SU-DHL-6 (cell line): ENCODE measurements at regions not wholly inside any gene's neighbourhood (a gene's known extent, or its start where the extent isn't known, plus 50 kb on each side); places are given as distances from the start of the nearest gene placed in this dataset.

ENCODE experiments used
- H2AFZ ChIP-seq: fragments of 200-600 bp; sonication (generic); 2 replicates; pipeline ENCODE4 v1.6.1; 2014; ENCODE audit warnings: low read depth, mild to moderate bottlenecking, moderate library complexity, mixed read lengths, antibody characterized with exemption, low read length; ENCODE audit not compliant: severe bottlenecking
- H3F3A ChIP-seq: fragments of 200-600 bp; shearing (Covaris generic); 2 replicates; pipeline ENCODE4 v1.6.0; 2016; ENCODE audit warnings: antibody characterized with exemption, mild to moderate bottlenecking; ENCODE audit not compliant: insufficient read depth
- H3K27ac ChIP-seq: fragments of 200-600 bp; sonication (generic); 2 replicates; pipeline ENCODE4 v1.5.1; 2016; ENCODE audit warnings: low read depth, mild to moderate bottlenecking, low read length, moderate library complexity, mixed read lengths
- H3K27me3 ChIP-seq: fragments of 200-600 bp; sonication (generic), shearing (Covaris generic); 2 replicates; pipeline ENCODE4 v1.6.0; 2014; ENCODE audit warnings: mild to moderate bottlenecking, low read length
- H3K36me3 ChIP-seq: fragments of 200-600 bp; sonication (generic); 2 replicates; pipeline ENCODE4 v1.6.1; 2014; ENCODE audit warnings: mild to moderate bottlenecking, low read length, mixed read lengths
- H3K4me2 ChIP-seq: fragments of 300-600, 200-600 bp; shearing (Covaris generic), sonication (generic); 2 replicates; pipeline ENCODE4 v1.6.0; 2014; ENCODE audit warnings: low read length, low read depth, mild to moderate bottlenecking; ENCODE audit not compliant: poor library complexity, severe bottlenecking
- H3K4me3 ChIP-seq: fragments of 200-600 bp; sonication (generic); 2 replicates; pipeline ENCODE4 v1.5.1; 2014; ENCODE audit warnings: antibody characterized with exemption, low read length, mild to moderate bottlenecking, mixed read lengths; ENCODE audit not compliant: insufficient read depth, poor library complexity, severe bottlenecking
- H3K79me2 ChIP-seq: fragments of 200-600 bp; sonication (generic); 2 replicates; pipeline ENCODE4 v1.6.1; 2014; ENCODE audit warnings: mild to moderate bottlenecking, low read length, moderate library complexity; ENCODE audit not compliant: insufficient read depth
- H3K9ac ChIP-seq: fragments of 200-600 bp; sonication (generic); 2 replicates; pipeline ENCODE4 v1.7.0; 2014; ENCODE audit warnings: mild to moderate bottlenecking, low read length
- H3K9me2 ChIP-seq: fragments of 200-600 bp; sonication (generic); replicated peaks from 2 replicates; pipeline ENCODE4 v1.6.1; 2014; ENCODE audit warnings: low read length; ENCODE audit not compliant: insufficient read depth
- H3K9me3 ChIP-seq: fragments of 200-600 bp; sonication (generic); 2 replicates; pipeline ENCODE4 v1.6.1; 2014; ENCODE audit warnings: low read length, mixed read lengths; ENCODE audit not compliant: insufficient read depth
- H4K20me1 ChIP-seq: fragments of 200-600 bp; sonication (generic); 2 replicates; pipeline ENCODE4 v1.6.1; 2014; ENCODE audit warnings: low read depth, mild to moderate bottlenecking, antibody characterized with exemption, low read length, moderate library complexity, mixed read lengths
- CTCF ChIP-seq: fragments of 200-600 bp; sonication (generic); IDR thresholded peaks from one replicate; pipeline ENCODE4 v1.5.1; 2017; ENCODE audit warnings: antibody characterized with exemption, mild to moderate bottlenecking, low read length, moderate library complexity; ENCODE audit not compliant: insufficient read depth, poor library complexity, severe bottlenecking
- EZH2phosphoT487 ChIP-seq: fragments of 200-600 bp; sonication (generic), shearing (Covaris generic); conservative IDR thresholded peaks from 2 replicates; pipeline ENCODE4 v1.6.1; 2018; ENCODE audit warnings: mild to moderate bottlenecking, antibody characterized with exemption, low read length, moderate library complexity, mixed read lengths

- H3K9ac ChIP-seq, result no peak overlapping the region
- no peak overlapping the region for H3K27ac ChIP-seq
- TF ChIP-seq EZH2phosphoT487 (no peak), CTCF (no peak)
- no peak overlapping the region for H3K4me2 ChIP-seq
- H3K79me2 ChIP-seq, result no peaks in the 10 kb centered on the region
- H4K20me1 ChIP-seq, result no peaks in the 10 kb centered on the region
- no peaks in the 10 kb centered on the region for H3K9me2 ChIP-seq
- no peaks in the 10 kb centered on the region for H3K36me3 ChIP-seq
- no peaks in the 10 kb centered on the region for H3F3A ChIP-seq
- H3K9me3 ChIP-seq, result no peaks in the 10 kb centered on the region
- no peak overlapping the region for H2AFZ ChIP-seq
- H3K4me3 ChIP-seq, result no peak overlapping the region
- no peaks in the 10 kb centered on the region for H3K27me3 ChIP-seq
These were observed 556.5 kb downstream of the MN1 start for GRCh38 chr22:27245056-27245455.

- TF ChIP-seq EZH2phosphoT487 (no peak), CTCF (no peak)
- no peak overlapping the region for H3K27ac ChIP-seq
- H3K9me2 ChIP-seq, result no peaks in the 10 kb centered on the region
- no peaks in the 10 kb centered on the region for H3K79me2 ChIP-seq
- H2AFZ ChIP-seq, result no peak overlapping the region
- no peaks in the 10 kb centered on the region for H4K20me1 ChIP-seq
- no peaks in the 10 kb centered on the region for H3K9me3 ChIP-seq
- H3K36me3 ChIP-seq, result no peaks in the 10 kb centered on the region
- H3K27me3 ChIP-seq, result no peaks in the 10 kb centered on the region
- H3K4me2 ChIP-seq, result no peak overlapping the region
- no peak overlapping the region for H3K4me3 ChIP-seq
- no peaks in the 10 kb centered on the region for H3F3A ChIP-seq
- no peak overlapping the region for H3K9ac ChIP-seq
These were observed 555.0 kb downstream of the MN1 start for GRCh38 chr22:27246558-27246957.

- Histone ChIP-seq H3K9ac (no peak overlapping the region), H4K20me1 (no peaks in the 10 kb centered on the region), H3K79me2 (no peaks in the 10 kb centered on the region), H3K27ac (no peak overlapping the region), H3K4me2 (no peak overlapping the region), H3K4me3 (no peak overlapping the region), H3K27me3 (no peaks in the 10 kb centered on the region), H2AFZ (no peak overlapping the region), H3K9me3 (no peaks in the 10 kb centered on the region), H3K36me3 (no peaks in the 10 kb centered on the region), H3K9me2 (no peaks in the 10 kb centered on the region), H3F3A (no peaks in the 10 kb centered on the region)
- TF ChIP-seq CTCF (no peak), EZH2phosphoT487 (no peak)
These were observed 553.7 kb downstream of the MN1 start for GRCh38 chr22:27247701-27248434.
